Ovary (tissue), 7 donors: ENCODE measurements at regions not wholly inside any gene's neighbourhood (a gene's known extent, or its start where the extent isn't known, plus 50 kb on each side); places are given as distances from the start of the nearest gene placed in this dataset.

Source experiments
- DNase-seq, 5 donors: peaks; one replicate each; pipeline ENCODE4 v3.0.0-alpha.2; 2019 to 2020
- H3K27ac ChIP-seq, 2 donors: fragments of 200-600 bp; one replicate each; pipeline versions ENCODE4 v1.5.1 to v1.8.0; 2019 to 2022
- H3K27me3 ChIP-seq: fragments of 200-600 bp; one replicate; pipeline ENCODE4 v1.8.0; 2022
- H3K36me3 ChIP-seq: fragments of 200-600 bp; sonication (generic); one replicate; pipeline ENCODE4 v1.5.1; 2019
- H3K4me1 ChIP-seq: one replicate; pipeline ENCODE4 v1.8.1; 2013; ENCODE audit warnings: mild to moderate bottlenecking, moderate library complexity; ENCODE audit not compliant: insufficient read depth
- H3K4me3 ChIP-seq: fragments of 200-600 bp; sonication (generic); one replicate; pipeline ENCODE4 v1.5.1; 2017
- H3K9me3 ChIP-seq, 2 donors: fragments of 200-600 bp in 1 of 2; sonication (generic) in 1 of 2; one replicate each; pipeline versions ENCODE4 v1.5.1 to v1.8.1; 2013 to 2019; ENCODE audit warnings: mild to moderate bottlenecking in 1 of 2, moderate library complexity in 1 of 2
- CTCF ChIP-seq, 3 donors: fragments of 450-650 bp in 2 of 3; fragments of 200-600 bp in 1 of 3; IDR thresholded peaks; one replicate each; pipeline versions ENCODE4 v1.5.1 to v1.8.0; 2016 to 2022; ENCODE audit warnings: antibody characterized with exemption in 3 of 3, mild to moderate bottlenecking in 1 of 3
- EP300 ChIP-seq: sonication (generic); formaldehyde crosslinking; IDR thresholded peaks from one replicate; pipeline ENCODE4 v1.6.1; 2017; ENCODE audit warnings: antibody characterized with exemption
- POLR2A ChIP-seq: fragments of 450-650 bp; IDR thresholded peaks from one replicate; pipeline ENCODE4 v1.6.1; 2017; ENCODE audit warnings: antibody characterized with exemption, mild to moderate bottlenecking, moderate library complexity
- WGBS, 3 donors: extraction: QIAGEN DNeasy Blood & Tissue Kit in 1 of 3; methylation state at CpG; one replicate each; pipeline versions ENCODE4 v1.1.5 to v1.1.7; 2013 to 2017; 5-methylcytosine and 5-hydroxymethylcytosine counted together
- intact Hi-C, 4 donors: fragments of 100-400 bp; cut with DNase I; formaldehyde crosslinking; loops; one replicate each; pipeline versions ENCODE4 v1.11.0 to v1.15.1; 2022 to 2023
- donor health status: DM: no; HTN: no; CAD: no; lungs with moderate emphysema.
- donor health status: DM: no; HTN: no; CAD: no.
- donor health status: Bipolar disorder and iron deficiency.
- donor health status: DM: no; HTN: no; CAD: no.
- donor health status: DM: yes; HTN: yes; CAD: no.

GRCh38 chr17:22654447-22654846 lies 962.1 kb downstream of the KCNJ18 start:
- no peak for DNase-seq
- TF ChIP-seq POLR2A (no peak), CTCF (IDR thresholded peaks at IDR 0.05) (no peak), EP300 (no peak)
- WGBS, 3 donors = 56 to 65% (median 61%) methylated on average over 3 of the region's 3 CpGs
- Histone ChIP-seq H3K27me3 (no peaks in the 10 kb centered on the region), H3K4me1 (no peaks in the 10 kb centered on the region), H3K36me3 (no peaks in the 10 kb centered on the region), H3K27ac (no peak overlapping the region), H3K9me3 (no peaks in the 10 kb centered on the region), H3K4me3 (no peak overlapping the region)
- intact Hi-C loops = no loop called here

- Histone ChIP-seq H3K9me3 (no peaks in the 10 kb centered on the region), H3K4me1 (no peaks in the 10 kb centered on the region), H3K27ac (no peak overlapping the region), H3K4me3 (no peak overlapping the region), H3K36me3 (no peaks in the 10 kb centered on the region), H3K27me3 (no peaks in the 10 kb centered on the region)
- DNase-seq = no peak
- intact Hi-C loops = no loop called here
- WGBS, 3 donors = 54 to 73% (median 67%) methylated on average over 4 of the region's 4 CpGs
- TF ChIP-seq EP300 (no peak), POLR2A (no peak), CTCF (IDR thresholded peaks at IDR 0.05) (no peak)
These were observed 977.4 kb downstream of the KCNJ18 start for GRCh38 chr17:22669721-22670120.

DNA sequence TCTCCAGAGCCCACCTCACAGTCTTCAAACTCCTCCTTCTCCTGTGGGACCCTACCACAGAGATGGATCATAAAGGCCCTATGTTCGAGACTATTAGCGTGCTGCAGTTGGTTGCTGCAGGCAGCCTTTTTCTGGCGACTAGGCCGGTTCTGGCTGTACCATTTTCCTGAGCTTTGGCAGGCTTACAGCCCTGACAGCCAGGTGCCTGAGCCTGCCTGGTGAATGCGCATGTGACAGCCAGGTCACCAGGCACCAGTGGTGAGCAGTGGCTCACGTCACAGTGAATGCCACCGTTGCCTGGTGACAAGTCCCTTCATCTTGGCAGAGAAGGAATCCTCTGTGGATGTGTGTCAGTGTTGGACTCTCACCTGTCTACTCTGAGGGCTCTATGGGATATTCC lies 978.8 kb downstream of the KCNJ18 start:
- H3K36me3 ChIP-seq = no peaks in the 10 kb centered on the region
- 75 to 89% (median 88%) methylated on average over 7 of the region's 7 CpGs for WGBS, 3 donors
- H3K4me1 ChIP-seq = no peaks in the 10 kb centered on the region
- TF ChIP-seq POLR2A (no peak), EP300 (no peak), CTCF (IDR thresholded peaks at IDR 0.05) (no peak)
- H3K27ac ChIP-seq = no peak overlapping the region
- no peaks in the 10 kb centered on the region for H3K27me3 ChIP-seq
- H3K4me3 ChIP-seq = no peak overlapping the region
- H3K9me3 ChIP-seq = no peaks in the 10 kb centered on the region
- no peak for DNase-seq
- intact Hi-C loops = no loop called here

GRCh38 chr17:22692066-22692805 lies 999.9 kb downstream of the KCNJ18 start:
- DNase-seq = no peak
- H3K36me3 ChIP-seq = no peaks in the 10 kb centered on the region
- H3K4me1 ChIP-seq = no peaks in the 10 kb centered on the region
- 82 to 87% (median 83%) methylated on average over 35 of the region's 35 CpGs for WGBS, 3 donors
- no peaks in the 10 kb centered on the region for H3K9me3 ChIP-seq
- H3K4me3 ChIP-seq = no peak overlapping the region
- H3K27ac ChIP-seq = no peak overlapping the region
- intact Hi-C loops = no loop called here
- H3K27me3 ChIP-seq = no peaks in the 10 kb centered on the region
- no peak for TF ChIP-seq CTCF (IDR thresholded peaks at IDR 0.05)
- no peak for TF ChIP-seq EP300
- TF ChIP-seq POLR2A = no peak
